Upper lobe of left lung (tissue), 6 donors: ENCODE measurements at regions not wholly inside any gene's neighbourhood (a gene's known extent, or its start where the extent isn't known, plus 50 kb on each side); places are given as distances from the start of the nearest gene placed in this dataset.
A peak's percentile ranks its signal among the peaks of the same experiment; 100 is the strongest.

Experiments
- ATAC-seq, 2 donors: fragments of 200-7000 bp; cut with Tn5 transposase; one replicate each; pipeline ENCODE4 v1.9.1; 2022; ENCODE audit warnings: mild to moderate bottlenecking in 2 of 2, moderate library complexity in 2 of 2; ENCODE audit not compliant: low FRiP score in 2 of 2
- DNase-seq, 2 donors: peaks; one replicate each; pipeline ENCODE4 v3.0.0-alpha.2; 2019 to 2020
- H3K27ac ChIP-seq, 4 donors: fragments of 200-600 bp; sonication (generic); one replicate each; pipeline ENCODE4 v1.5.1; 2016 to 2019
- H3K27me3 ChIP-seq, 4 donors: fragments of 200-600 bp; sonication (generic); one replicate each; pipeline ENCODE4 v1.5.1; 2017 to 2019
- H3K36me3 ChIP-seq, 4 donors: fragments of 200-600 bp; sonication (generic); one replicate each; pipeline ENCODE4 v1.5.1; 2016 to 2019
- H3K4me1 ChIP-seq, 4 donors: fragments of 200-600 bp; sonication (generic); one replicate each; pipeline ENCODE4 v1.5.1; 2018 to 2019
- H3K4me3 ChIP-seq, 4 donors: fragments of 200-600 bp; sonication (generic); one replicate each; pipeline ENCODE4 v1.5.1; 2017 to 2019; ENCODE audit warnings: mild to moderate bottlenecking in 2 of 4, moderate library complexity in 1 of 4
- H3K9me3 ChIP-seq, 4 donors: fragments of 200-600 bp; sonication (generic); one replicate each; pipeline ENCODE4 v1.5.1; 2018 to 2019
- EP300 ChIP-seq, 4 donors: sonication (generic); formaldehyde crosslinking; IDR thresholded peaks; one replicate each; pipeline ENCODE4 v1.5.1; 2017; ENCODE audit warnings: antibody characterized with exemption in 4 of 4, control low read depth in 2 of 4
- POLR2A ChIP-seq, 4 donors: fragments of 450-650 bp; IDR thresholded peaks; one replicate each; pipeline ENCODE4 v1.5.1; 2016 to 2017; ENCODE audit warnings: antibody characterized with exemption in 4 of 4, mild to moderate bottlenecking in 2 of 4
- POLR2AphosphoS5 ChIP-seq, 2 donors: sonication (generic); formaldehyde crosslinking; IDR thresholded peaks; one replicate each; pipeline ENCODE4 v1.5.1; 2017; ENCODE audit warnings: antibody characterized with exemption in 2 of 2
- WGBS, 2 donors: methylation state at CpG; one replicate each; pipeline ENCODE4 v1.1.5; 2017 to 2018; 5-methylcytosine and 5-hydroxymethylcytosine counted together
- TF ChIP-seq, protein P1 (sequence below), 6 experiments: fragments of 450-650 bp in 4 of 6; fragments of 200-600 bp in 2 of 6; sonication (generic) in 2 of 6; IDR thresholded peaks; one replicate each; pipeline ENCODE4 v1.5.1; 2016 to 2019; ENCODE audit warnings: antibody characterized with exemption in 6 of 6
- donor health status: DM: no; HTN: no; CAD: no; lungs with moderate emphysema.
- donor health status: DM: no; HTN: yes; CAD: no; lungs with severe emphysema.

DNA sequence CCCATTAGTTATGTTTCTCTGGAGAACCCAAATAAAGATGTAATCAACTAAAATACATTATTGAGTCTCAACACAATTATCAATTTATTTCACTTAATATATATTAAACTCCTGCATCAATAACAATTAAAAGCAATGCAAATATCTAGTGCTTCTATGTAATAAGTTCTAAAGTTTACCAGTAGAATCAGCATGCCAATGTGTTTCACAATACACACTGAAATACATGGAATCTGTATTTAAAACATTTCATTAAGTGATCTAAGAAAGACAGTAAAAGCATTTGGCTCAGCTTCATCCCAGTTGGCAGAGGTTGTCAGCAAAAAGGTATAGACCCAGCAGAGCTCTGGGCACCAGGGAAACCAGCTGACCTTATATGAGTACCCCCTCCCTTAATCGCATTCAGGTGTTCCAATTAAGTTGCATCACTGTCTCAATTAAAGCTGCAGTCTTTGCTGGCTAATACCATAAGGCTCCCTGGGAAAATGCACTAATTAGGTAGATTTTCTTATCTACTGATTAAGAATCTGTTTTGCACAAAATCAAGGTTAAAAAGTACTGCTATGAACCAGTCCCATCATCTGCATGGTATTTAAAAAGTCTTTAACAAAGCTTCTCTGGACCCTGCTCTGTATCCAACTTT is 63.1 kb downstream of the NIBAN1 start:
- Histone ChIP-seq H3K9me3 (no peaks in the 10 kb centered on the region), H3K27ac (no peak overlapping the region), H3K27me3 (no peaks in the 10 kb centered on the region), H3K4me3 (no peak overlapping the region), H3K4me1 (peaks cover 0 to 5% (median 1%) of the 10 kb centered on the region in 4 donors), H3K36me3 (no peaks in the 10 kb centered on the region)
- 88 to 100% methylated on average over 1 of the region's 1 CpG for WGBS, 2 donors
- DNase-seq (no peak), ATAC-seq (no peak)
- TF ChIP-seq, protein P1, sequence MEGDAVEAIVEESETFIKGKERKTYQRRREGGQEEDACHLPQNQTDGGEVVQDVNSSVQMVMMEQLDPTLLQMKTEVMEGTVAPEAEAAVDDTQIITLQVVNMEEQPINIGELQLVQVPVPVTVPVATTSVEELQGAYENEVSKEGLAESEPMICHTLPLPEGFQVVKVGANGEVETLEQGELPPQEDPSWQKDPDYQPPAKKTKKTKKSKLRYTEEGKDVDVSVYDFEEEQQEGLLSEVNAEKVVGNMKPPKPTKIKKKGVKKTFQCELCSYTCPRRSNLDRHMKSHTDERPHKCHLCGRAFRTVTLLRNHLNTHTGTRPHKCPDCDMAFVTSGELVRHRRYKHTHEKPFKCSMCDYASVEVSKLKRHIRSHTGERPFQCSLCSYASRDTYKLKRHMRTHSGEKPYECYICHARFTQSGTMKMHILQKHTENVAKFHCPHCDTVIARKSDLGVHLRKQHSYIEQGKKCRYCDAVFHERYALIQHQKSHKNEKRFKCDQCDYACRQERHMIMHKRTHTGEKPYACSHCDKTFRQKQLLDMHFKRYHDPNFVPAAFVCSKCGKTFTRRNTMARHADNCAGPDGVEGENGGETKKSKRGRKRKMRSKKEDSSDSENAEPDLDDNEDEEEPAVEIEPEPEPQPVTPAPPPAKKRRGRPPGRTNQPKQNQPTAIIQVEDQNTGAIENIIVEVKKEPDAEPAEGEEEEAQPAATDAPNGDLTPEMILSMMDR (IDR thresholded peaks at IDR 0.05), result no peak
- TF ChIP-seq EP300 (IDR thresholded peaks at IDR 0.05), result no peak
- TF ChIP-seq POLR2AphosphoS5 (IDR thresholded peaks at IDR 0.05), result no peak
- TF ChIP-seq POLR2A (IDR thresholded peaks at IDR 0.05), result no peak

GRCh38 chr1:184910691-184911091 is 63.6 kb downstream of the NIBAN1 start:
- 57 to 60% methylated on average over 3 of the region's 3 CpGs for WGBS, 2 donors
- Histone ChIP-seq H3K4me1 (peaks cover 0 to 5% (median 4%) of the 10 kb centered on the region in 4 donors), H3K4me3 (no peak overlapping the region), H3K36me3 (no peaks in the 10 kb centered on the region), H3K27ac (no peak overlapping the region), H3K27me3 (no peaks in the 10 kb centered on the region), H3K9me3 (no peaks in the 10 kb centered on the region)
- no peak for TF ChIP-seq POLR2A (IDR thresholded peaks at IDR 0.05)
- TF ChIP-seq EP300 (IDR thresholded peaks at IDR 0.05), result no peak
- TF ChIP-seq POLR2AphosphoS5 (IDR thresholded peaks at IDR 0.05), result no peak
- TF ChIP-seq, protein P1 (IDR thresholded peaks at IDR 0.05), result no peak
- peak in 1 of 2 donors; percentile 74 for ATAC-seq
- peak in 1 of 2 donors; percentile 39 for DNase-seq

DNA sequence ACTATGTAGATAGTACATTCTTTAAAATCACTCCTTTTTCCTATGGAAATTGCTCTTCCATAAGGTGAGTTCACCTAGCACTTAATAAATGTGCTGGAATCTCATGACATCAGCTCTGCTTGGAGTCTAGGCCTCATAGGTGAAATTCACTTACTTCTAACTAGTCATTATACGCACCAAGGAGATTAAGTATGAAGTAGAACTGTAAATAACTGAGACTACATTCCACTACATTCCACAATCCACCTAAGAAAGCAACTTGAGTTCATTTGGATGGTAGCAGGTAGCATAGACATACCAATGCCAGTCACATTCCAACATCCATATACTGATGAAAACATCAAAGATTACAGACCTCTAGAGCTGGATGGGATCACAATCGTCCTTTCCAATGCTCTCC is 64.3 kb downstream of the NIBAN1 start:
- ATAC-seq, result no peak
- Histone ChIP-seq H3K9me3 (no peaks in the 10 kb centered on the region), H3K4me3 (no peak overlapping the region), H3K4me1 (peaks cover 5 to 10% (median 9%) of the 10 kb centered on the region in 4 donors), H3K27me3 (no peaks in the 10 kb centered on the region), H3K27ac (no peak overlapping the region), H3K36me3 (no peaks in the 10 kb centered on the region)
- TF ChIP-seq POLR2A (IDR thresholded peaks at IDR 0.05) (no peak), POLR2AphosphoS5 (IDR thresholded peaks at IDR 0.05) (no peak), EP300 (IDR thresholded peaks at IDR 0.05) (no peak)
- TF ChIP-seq, protein P1 (IDR thresholded peaks at IDR 0.05), result no peak
- DNase-seq, result no peak
- 78 to 84% methylated on average over 2 of the region's 2 CpGs for WGBS, 2 donors

- TF ChIP-seq POLR2AphosphoS5 (IDR thresholded peaks at IDR 0.05), result no peak
- TF ChIP-seq, protein P1 (IDR thresholded peaks at IDR 0.05), result no peak
- TF ChIP-seq POLR2A (IDR thresholded peaks at IDR 0.05), result no peak
- TF ChIP-seq EP300 (IDR thresholded peaks at IDR 0.05), result no peak
- H3K27me3 ChIP-seq, result no peaks in the 10 kb centered on the region
- no peaks in the 10 kb centered on the region for H3K36me3 ChIP-seq
- DNase-seq (no peak), ATAC-seq (no peak)
- no peak overlapping the region for H3K27ac ChIP-seq
- H3K4me1 ChIP-seq, result peaks cover 8 to 14% (median 12%) of the 10 kb centered on the region in 4 donors
- no peaks in the 10 kb centered on the region for H3K9me3 ChIP-seq
- no peak overlapping the region for H3K4me3 ChIP-seq
These were observed 65.3 kb downstream of the NIBAN1 start for GRCh38 chr1:184909019-184909418.

DNA sequence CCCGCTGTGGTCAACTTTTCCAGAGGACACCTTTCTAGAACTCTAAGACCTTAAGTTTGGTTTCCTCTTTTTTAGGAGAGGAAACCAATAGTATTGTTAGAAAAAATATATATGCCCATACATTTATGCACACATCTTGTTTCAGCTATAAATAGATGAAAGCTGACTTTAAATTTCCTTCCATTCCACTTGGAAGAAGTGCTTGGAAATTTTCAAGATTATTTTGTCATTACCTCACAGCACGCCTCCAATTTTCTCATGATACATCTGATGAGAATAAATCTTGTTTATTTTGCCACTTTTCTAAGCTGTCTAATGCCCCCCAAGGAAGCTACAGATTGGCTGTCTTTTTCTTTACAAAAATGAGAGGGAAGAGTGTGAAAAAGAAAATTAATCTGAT is 65.8 kb downstream of the NIBAN1 start:
- Histone ChIP-seq H3K27ac (no peak overlapping the region), H3K4me3 (no peak overlapping the region), H3K27me3 (no peaks in the 10 kb centered on the region), H3K36me3 (no peaks in the 10 kb centered on the region), H3K4me1 (peaks cover 8 to 14% (median 12%) of the 10 kb centered on the region in 4 donors), H3K9me3 (no peaks in the 10 kb centered on the region)
- no peak for DNase-seq
- WGBS, 2 donors, result 89 to 96% methylated on average over 2 of the region's 2 CpGs
- ATAC-seq, result no peak
- TF ChIP-seq EP300 (IDR thresholded peaks at IDR 0.05) (no peak), POLR2AphosphoS5 (IDR thresholded peaks at IDR 0.05) (no peak), POLR2A (IDR thresholded peaks at IDR 0.05) (no peak)
- TF ChIP-seq, protein P1 (IDR thresholded peaks at IDR 0.05), result no peak
